Esophagus muscularis mucosa (tissue), 4 donors: ENCODE measurements at regions not wholly inside any gene's neighbourhood (a gene's known extent, or its start where the extent isn't known, plus 50 kb on each side); places are given as distances from the start of the nearest gene placed in this dataset.

Experiments used
- EP300 ChIP-seq: sonication (generic); formaldehyde crosslinking; IDR thresholded peaks from one replicate; pipeline ENCODE4 v1.6.1; 2017; ENCODE audit warnings: antibody characterized with exemption
- POLR2A ChIP-seq: fragments of 450-650 bp; IDR thresholded peaks from one replicate; pipeline ENCODE4 v1.6.1; 2017; ENCODE audit warnings: antibody characterized with exemption, moderate library complexity, mild to moderate bottlenecking, low read depth
- POLR2AphosphoS5 ChIP-seq, 2 donors: sonication (generic); formaldehyde crosslinking; IDR thresholded peaks; one replicate each; pipeline ENCODE4 v1.6.1; 2017; ENCODE audit warnings: antibody characterized with exemption in 2 of 2
- TF ChIP-seq, protein P1 (sequence below), 3 experiments: fragments of 200-600 bp in 2 of 3; fragments of 450-650 bp in 1 of 3; sonication (generic) in 2 of 3; IDR thresholded peaks; one replicate each; pipeline ENCODE4 v1.5.1; 2017 to 2019; ENCODE audit warnings: antibody characterized with exemption in 3 of 3, mild to moderate bottlenecking in 2 of 3, moderate library complexity in 1 of 3

DNA sequence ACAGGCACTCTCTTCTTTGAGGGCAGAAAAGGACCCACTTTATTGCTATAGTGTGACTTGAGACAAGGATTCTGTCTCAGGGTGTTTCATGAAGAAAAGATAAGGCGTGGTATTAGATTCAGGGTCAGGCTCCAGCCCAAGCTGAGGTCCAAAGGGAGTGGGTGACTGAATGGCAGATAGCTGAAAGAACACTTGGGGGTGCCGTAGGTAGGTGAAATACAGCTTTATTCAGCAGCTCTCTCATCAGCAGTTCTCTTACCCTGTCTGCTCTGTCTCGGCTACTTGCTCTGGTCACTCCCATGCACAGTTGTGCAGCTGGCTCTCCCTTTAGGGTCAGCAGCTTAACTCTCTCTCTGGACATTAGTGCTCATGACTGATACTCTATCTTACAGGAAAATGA, 379.9 kb downstream of the LPIN1 start:
- TF ChIP-seq, protein P1, sequence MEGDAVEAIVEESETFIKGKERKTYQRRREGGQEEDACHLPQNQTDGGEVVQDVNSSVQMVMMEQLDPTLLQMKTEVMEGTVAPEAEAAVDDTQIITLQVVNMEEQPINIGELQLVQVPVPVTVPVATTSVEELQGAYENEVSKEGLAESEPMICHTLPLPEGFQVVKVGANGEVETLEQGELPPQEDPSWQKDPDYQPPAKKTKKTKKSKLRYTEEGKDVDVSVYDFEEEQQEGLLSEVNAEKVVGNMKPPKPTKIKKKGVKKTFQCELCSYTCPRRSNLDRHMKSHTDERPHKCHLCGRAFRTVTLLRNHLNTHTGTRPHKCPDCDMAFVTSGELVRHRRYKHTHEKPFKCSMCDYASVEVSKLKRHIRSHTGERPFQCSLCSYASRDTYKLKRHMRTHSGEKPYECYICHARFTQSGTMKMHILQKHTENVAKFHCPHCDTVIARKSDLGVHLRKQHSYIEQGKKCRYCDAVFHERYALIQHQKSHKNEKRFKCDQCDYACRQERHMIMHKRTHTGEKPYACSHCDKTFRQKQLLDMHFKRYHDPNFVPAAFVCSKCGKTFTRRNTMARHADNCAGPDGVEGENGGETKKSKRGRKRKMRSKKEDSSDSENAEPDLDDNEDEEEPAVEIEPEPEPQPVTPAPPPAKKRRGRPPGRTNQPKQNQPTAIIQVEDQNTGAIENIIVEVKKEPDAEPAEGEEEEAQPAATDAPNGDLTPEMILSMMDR (IDR thresholded peaks at IDR 0.05): no peak
- TF ChIP-seq POLR2AphosphoS5 (IDR thresholded peaks at IDR 0.05) (no peak), POLR2A (no peak), EP300 (no peak)
